ENCODE measurements at regions not wholly inside any gene's neighbourhood (a gene's known extent, or its start where the extent isn't known, plus 50 kb on each side); places are given as distances from the start of the nearest gene placed in this dataset.

- TF ChIP-seq CTCF (IDR thresholded peaks at IDR 0.05; ENCODE audit: low read depth, low read length): no peak
- no peak for TF ChIP-seq POLR2A (IDR thresholded peaks at IDR 0.05; ENCODE audit: extremely low read depth, insufficient read length)
- TF ChIP-seq MAX (IDR thresholded peaks at IDR 0.05; ENCODE audit: low read depth, low read length): no peak
Measured at GRCh38 chr12:72748971-72749370, 476.8 kb downstream of the TRHDE start.
